ENCODE measurements at regions not wholly inside any gene's neighbourhood (a gene's known extent, or its start where the extent isn't known, plus 50 kb on each side); places are given as distances from the start of the nearest gene placed in this dataset.
"Not testable (repeated sequence)": the region's sequence is repeated elsewhere in the genome, so short reads cannot be mapped to it uniquely, and the experiment has no call there.

DNA sequence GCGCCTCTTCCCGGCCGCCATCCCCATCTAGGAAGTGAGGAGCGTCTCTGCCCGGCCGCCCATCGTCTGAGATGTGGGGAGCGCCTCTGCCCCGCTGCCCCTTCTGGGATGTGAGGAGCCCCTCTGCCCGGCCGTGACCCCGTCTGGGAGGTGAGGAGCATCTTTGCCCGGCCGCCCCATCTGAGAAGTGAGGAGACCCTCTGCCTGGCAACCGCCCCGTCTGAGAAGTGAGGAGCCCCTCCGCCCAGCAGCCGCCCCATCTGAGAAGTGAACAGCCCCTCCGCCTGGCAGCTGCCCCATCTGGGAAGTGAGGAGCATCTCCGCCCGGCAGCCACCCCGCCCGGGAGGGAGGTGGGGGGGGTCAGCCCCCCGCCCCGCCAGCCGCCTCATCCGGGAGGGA, 1048.7 kb downstream of the KCNJ18 start:
- DNase-seq, result not testable (repeated sequence)

More for the DNA sequence above, 1048.7 kb downstream of the KCNJ18 start:
- peaks cover 0 to 67% (median 57%) of the 10 kb centered on the region in 7 donors for H3K9me3 Mint-ChIP-seq
- H3K4me3 Mint-ChIP-seq; H3K4me1 Mint-ChIP-seq; ATAC-seq (ENCODE audit: low read depth in 2 of 2); H3K27me3 Mint-ChIP-seq; H3K27ac Mint-ChIP-seq; H3K36me3 Mint-ChIP-seq: not testable (repeated sequence)

All from naive B cell (primary cell).